ENCODE measurements at regions not wholly inside any gene's neighbourhood (a gene's known extent, or its start where the extent isn't known, plus 50 kb on each side); places are given as distances from the start of the nearest gene placed in this dataset.
"Not testable (repeated sequence)": the region's sequence is repeated elsewhere in the genome, so short reads cannot be mapped to it uniquely, and the experiment has no call there.

GRCh38 chr6:50939931-50940330 lies 121.3 kb downstream of the TFAP2B start:
- no peaks in the 10 kb centered on the region for H3K27me3 ChIP-seq (ENCODE audit: control insufficient read depth, insufficient read depth, low read length)
- H3K4me3 ChIP-seq (ENCODE audit: insufficient read depth, low read depth, low read length): no peak overlapping the region
- DNase-seq: no peak

GRCh38 chr6:50945789-50946188 lies 127.1 kb downstream of the TFAP2B start:
- H3K27me3 ChIP-seq (ENCODE audit: control insufficient read depth, insufficient read depth, low read length): no peaks in the 10 kb centered on the region
- H3K4me3 ChIP-seq (ENCODE audit: insufficient read depth, low read depth, low read length): no peak overlapping the region
- DNase-seq: no peak
- no peaks in the 10 kb centered on the region for H3K36me3 ChIP-seq (replicated peaks; ENCODE audit: control insufficient read depth, insufficient read depth, low read length)

More at GRCh38 chr6:50939931-50940330, 121.3 kb downstream of the TFAP2B start:
- no peaks in the 10 kb centered on the region for H3K36me3 ChIP-seq (replicated peaks; ENCODE audit: control insufficient read depth, insufficient read depth, low read length)

- peak; percentile 1 for DNase-seq
- no peaks in the 10 kb centered on the region for H3K36me3 ChIP-seq (replicated peaks; ENCODE audit: control insufficient read depth, insufficient read depth, low read length)
- no peak overlapping the region for H3K4me3 ChIP-seq (ENCODE audit: insufficient read depth, low read depth, low read length)
- H3K27me3 ChIP-seq (ENCODE audit: control insufficient read depth, insufficient read depth, low read length): no peaks in the 10 kb centered on the region
These were observed 133.6 kb downstream of the TFAP2B start for GRCh38 chr6:50952092-50952907.

GRCh38 chr6:50956014-50956413 lies 137.3 kb downstream of the TFAP2B start:
- DNase-seq: no peak
- Histone ChIP-seq H3K27me3 (ENCODE audit: control insufficient read depth, insufficient read depth, low read length) (no peaks in the 10 kb centered on the region), H3K4me3 (ENCODE audit: insufficient read depth, low read depth, low read length) (no peak overlapping the region), H3K36me3 (replicated peaks; ENCODE audit: control insufficient read depth, insufficient read depth, low read length) (no peaks in the 10 kb centered on the region)

GRCh38 chr6:50958148-50958697 lies 139.6 kb downstream of the TFAP2B start:
- Histone ChIP-seq H3K4me3 (ENCODE audit: insufficient read depth, low read depth, low read length) (no peak overlapping the region), H3K27me3 (ENCODE audit: control insufficient read depth, insufficient read depth, low read length) (no peaks in the 10 kb centered on the region), H3K36me3 (replicated peaks; ENCODE audit: control insufficient read depth, insufficient read depth, low read length) (no peaks in the 10 kb centered on the region)
- no peak for DNase-seq

- Histone ChIP-seq H3K4me3 (ENCODE audit: insufficient read depth, low read depth, low read length) (no peak overlapping the region), H3K27me3 (ENCODE audit: control insufficient read depth, insufficient read depth, low read length) (no peaks in the 10 kb centered on the region), H3K36me3 (replicated peaks; ENCODE audit: control insufficient read depth, insufficient read depth, low read length) (no peaks in the 10 kb centered on the region)
- DNase-seq: no peak
These were observed 140.5 kb downstream of the TFAP2B start for GRCh38 chr6:50959081-50959641.

GRCh38 chr6:50961611-50962010 lies 142.9 kb downstream of the TFAP2B start:
- no peak for DNase-seq
- H3K27me3 ChIP-seq (ENCODE audit: control insufficient read depth, insufficient read depth, low read length): no peaks in the 10 kb centered on the region
- no peak overlapping the region for H3K4me3 ChIP-seq (ENCODE audit: insufficient read depth, low read depth, low read length)
- H3K36me3 ChIP-seq (replicated peaks; ENCODE audit: control insufficient read depth, insufficient read depth, low read length): no peaks in the 10 kb centered on the region

GRCh38 chr6:50962213-50962759 lies 143.6 kb downstream of the TFAP2B start:
- Histone ChIP-seq H3K27me3 (ENCODE audit: control insufficient read depth, insufficient read depth, low read length) (no peaks in the 10 kb centered on the region), H3K4me3 (ENCODE audit: insufficient read depth, low read depth, low read length) (no peak overlapping the region), H3K36me3 (replicated peaks; ENCODE audit: control insufficient read depth, insufficient read depth, low read length) (no peaks in the 10 kb centered on the region)
- no peak for DNase-seq

- no peak for DNase-seq
- Histone ChIP-seq H3K4me3 (ENCODE audit: insufficient read depth, low read depth, low read length) (no peak overlapping the region), H3K27me3 (ENCODE audit: control insufficient read depth, insufficient read depth, low read length) (no peaks in the 10 kb centered on the region), H3K36me3 (replicated peaks; ENCODE audit: control insufficient read depth, insufficient read depth, low read length) (no peaks in the 10 kb centered on the region)
These were observed 145.3 kb downstream of the TFAP2B start for GRCh38 chr6:50963952-50964351.

- H3K4me3 ChIP-seq (ENCODE audit: insufficient read depth, low read depth, low read length): no peak overlapping the region
- no peaks in the 10 kb centered on the region for H3K36me3 ChIP-seq (replicated peaks; ENCODE audit: control insufficient read depth, insufficient read depth, low read length)
- no peak for DNase-seq
- H3K27me3 ChIP-seq (ENCODE audit: control insufficient read depth, insufficient read depth, low read length): no peaks in the 10 kb centered on the region
These were observed 146.8 kb downstream of the TFAP2B start for GRCh38 chr6:50965495-50965894.

GRCh38 chr6:50966532-50966931 lies 147.9 kb downstream of the TFAP2B start:
- Histone ChIP-seq H3K27me3 (ENCODE audit: control insufficient read depth, insufficient read depth, low read length) (no peaks in the 10 kb centered on the region; the same call in 1 of the 2 replicates), H3K4me3 (ENCODE audit: insufficient read depth, low read depth, low read length) (no peak overlapping the region), H3K36me3 (replicated peaks; ENCODE audit: control insufficient read depth, insufficient read depth, low read length) (no peaks in the 10 kb centered on the region)
- DNase-seq: no peak

GRCh38 chr6:50966986-50967385 lies 148.3 kb downstream of the TFAP2B start:
- H3K36me3 ChIP-seq (replicated peaks; ENCODE audit: control insufficient read depth, insufficient read depth, low read length): no peaks in the 10 kb centered on the region
- no peak for DNase-seq
- no peaks in the 10 kb centered on the region; the same call in 1 of the 2 replicates for H3K27me3 ChIP-seq (ENCODE audit: control insufficient read depth, insufficient read depth, low read length)
- no peak overlapping the region for H3K4me3 ChIP-seq (ENCODE audit: insufficient read depth, low read depth, low read length)

- H3K4me3 ChIP-seq (ENCODE audit: insufficient read depth, low read depth, low read length); H3K36me3 ChIP-seq (replicated peaks; ENCODE audit: control insufficient read depth, insufficient read depth, low read length); DNase-seq; H3K27me3 ChIP-seq (ENCODE audit: control insufficient read depth, insufficient read depth, low read length): not testable (repeated sequence)
These were observed 149.6 kb downstream of the TFAP2B start for GRCh38 chr6:50968246-50968645.

GRCh38 chr6:50970908-50971307 lies 152.2 kb downstream of the TFAP2B start:
- DNase-seq: no peak
- Histone ChIP-seq H3K4me3 (ENCODE audit: insufficient read depth, low read depth, low read length) (no peak overlapping the region), H3K27me3 (ENCODE audit: control insufficient read depth, insufficient read depth, low read length) (no peaks in the 10 kb centered on the region; the same call in 1 of the 2 replicates), H3K36me3 (replicated peaks; ENCODE audit: control insufficient read depth, insufficient read depth, low read length) (no peaks in the 10 kb centered on the region)

GRCh38 chr6:50973464-50973863 lies 154.8 kb downstream of the TFAP2B start:
- H3K4me3 ChIP-seq (ENCODE audit: insufficient read depth, low read depth, low read length): no peak overlapping the region
- DNase-seq: no peak
- no peaks in the 10 kb centered on the region for H3K36me3 ChIP-seq (replicated peaks; ENCODE audit: control insufficient read depth, insufficient read depth, low read length)
- no peaks in the 10 kb centered on the region; the same call in 1 of the 2 replicates for H3K27me3 ChIP-seq (ENCODE audit: control insufficient read depth, insufficient read depth, low read length)
